ENCODE measurements at regions not wholly inside any gene's neighbourhood (a gene's known extent, or its start where the extent isn't known, plus 50 kb on each side); places are given as distances from the start of the nearest gene placed in this dataset.

- no peak for DNase-seq (ENCODE audit: missing footprints)
- ATAC-seq: no peak
- intact Hi-C loops (cut with DNase I): no loop called here
These were observed 213.2 kb downstream of the C6orf118 start for GRCh38 chr6:165096209-165096608.

- DNase-seq (ENCODE audit: missing footprints) (no peak), ATAC-seq (no peak)
- intact Hi-C loops (cut with DNase I): no loop called here
These were observed 216.4 kb downstream of the C6orf118 start for GRCh38 chr6:165092881-165093595.

- ATAC-seq: no peak
- DNase-seq (ENCODE audit: missing footprints): no peak
- intact Hi-C loops (cut with DNase I): no loop called here
These were observed 218.2 kb downstream of the C6orf118 start for GRCh38 chr6:165091121-165091785.

- DNase-seq (ENCODE audit: missing footprints): no peak
- intact Hi-C loops (cut with DNase I): no loop called here
- ATAC-seq: no peak
These were observed 219.2 kb downstream of the C6orf118 start for GRCh38 chr6:165090242-165090641.

- ATAC-seq: no peak
- no peak for DNase-seq (ENCODE audit: missing footprints)
These were observed 222.6 kb downstream of the C6orf118 start for GRCh38 chr6:165086814-165087213.

GRCh38 chr6:165082636-165083035 is 226.8 kb downstream of the C6orf118 start:
- intact Hi-C loops (cut with DNase I): no loop called here
- no peak for DNase-seq (ENCODE audit: missing footprints)
- no peak for ATAC-seq

More at GRCh38 chr6:165086814-165087213, 222.6 kb downstream of the C6orf118 start:
- intact Hi-C loops (cut with DNase I): no loop called here

- ATAC-seq (no peak), DNase-seq (ENCODE audit: missing footprints) (no peak)
- intact Hi-C loops (cut with DNase I): no loop called here
These were observed 227.4 kb downstream of the C6orf118 start for GRCh38 chr6:165081944-165082532.

- intact Hi-C loops (cut with DNase I): no loop called here
- DNase-seq (ENCODE audit: missing footprints) (no peak), ATAC-seq (no peak)
These were observed 231.5 kb downstream of the C6orf118 start for GRCh38 chr6:165077876-165078275.

GRCh38 chr6:165071906-165072305 is 237.5 kb downstream of the C6orf118 start:
- intact Hi-C loops (cut with DNase I): no loop called here
- no peak for ATAC-seq
- DNase-seq (ENCODE audit: missing footprints): no peak

GRCh38 chr6:165060720-165061119 is 248.7 kb downstream of the C6orf118 start:
- intact Hi-C loops (cut with DNase I): no loop called here
- ATAC-seq (no peak), DNase-seq (ENCODE audit: missing footprints) (no peak)

- DNase-seq (ENCODE audit: missing footprints): no peak
- no peak for ATAC-seq
- intact Hi-C loops (cut with DNase I): no loop called here
These were observed 250.4 kb downstream of the C6orf118 start for GRCh38 chr6:165059032-165059431.

- no peak for DNase-seq (ENCODE audit: missing footprints)
- intact Hi-C loops (cut with DNase I): no loop called here
- ATAC-seq: no peak
These were observed 253.1 kb downstream of the C6orf118 start for GRCh38 chr6:165056292-165056691.

GRCh38 chr6:165055231-165055630 is 254.2 kb downstream of the C6orf118 start:
- DNase-seq (ENCODE audit: missing footprints) (no peak), ATAC-seq (no peak)
- intact Hi-C loops (cut with DNase I): no loop called here

- DNase-seq (ENCODE audit: missing footprints) (no peak), ATAC-seq (no peak)
- intact Hi-C loops (cut with DNase I): no loop called here
These were observed 256.6 kb downstream of the C6orf118 start for GRCh38 chr6:165052561-165053480.

GRCh38 chr6:165049362-165049761 is 260.0 kb downstream of the C6orf118 start:
- intact Hi-C loops (cut with DNase I): no loop called here
- DNase-seq (ENCODE audit: missing footprints) (no peak), ATAC-seq (no peak)

- no peak for ATAC-seq
- no peak for DNase-seq (ENCODE audit: missing footprints)
- intact Hi-C loops (cut with DNase I): no loop called here
These were observed 261.5 kb downstream of the C6orf118 start for GRCh38 chr6:165047952-165048351.

- intact Hi-C loops (cut with DNase I): no loop called here
- ATAC-seq: no peak
These were observed 263.8 kb downstream of the C6orf118 start for GRCh38 chr6:165045631-165046030.

GRCh38 chr6:165042912-165043311 is 266.5 kb downstream of the C6orf118 start:
- no peak for ATAC-seq
- intact Hi-C loops (cut with DNase I): no loop called here
- no peak for DNase-seq (ENCODE audit: missing footprints)

More at GRCh38 chr6:165045631-165046030, 263.8 kb downstream of the C6orf118 start:
- DNase-seq (ENCODE audit: missing footprints): no peak

GRCh38 chr6:165040440-165040839 is 269.0 kb downstream of the C6orf118 start:
- ATAC-seq (no peak), DNase-seq (ENCODE audit: missing footprints) (no peak)
- intact Hi-C loops (cut with DNase I): no loop called here
